MM.1S (cell line): ENCODE measurements at regions not wholly inside any gene's neighbourhood (a gene's known extent, or its start where the extent isn't known, plus 50 kb on each side); places are given as distances from the start of the nearest gene placed in this dataset.

Source experiments
- EZH2 ChIP-seq: fragments of 300-600 bp; sonication (generic); optimal IDR thresholded peaks from 2 replicates; pipeline ENCODE3; 2017; ENCODE audit warnings: low read depth, mild to moderate bottlenecking, antibody characterized with exemption, low read length, mixed read lengths
- EZH2phosphoT487 ChIP-seq: fragments of 300-600 bp; sonication (generic); IDR thresholded peaks from 2 replicates; pipeline ENCODE4 v1.6.1; 2018; ENCODE audit warnings: antibody characterized with exemption, low read length
- TF ChIP-seq, protein P1 (sequence below): fragments of 300-600 bp; sonication (generic); IDR thresholded peaks from 2 replicates; pipeline ENCODE4 v1.5.1; 2016; ENCODE audit warnings: antibody characterized with exemption, low read length, mixed read lengths

GRCh38 chr4:17194586-17194985, 296.1 kb upstream of the LDB2 start:
- TF ChIP-seq, protein P1, sequence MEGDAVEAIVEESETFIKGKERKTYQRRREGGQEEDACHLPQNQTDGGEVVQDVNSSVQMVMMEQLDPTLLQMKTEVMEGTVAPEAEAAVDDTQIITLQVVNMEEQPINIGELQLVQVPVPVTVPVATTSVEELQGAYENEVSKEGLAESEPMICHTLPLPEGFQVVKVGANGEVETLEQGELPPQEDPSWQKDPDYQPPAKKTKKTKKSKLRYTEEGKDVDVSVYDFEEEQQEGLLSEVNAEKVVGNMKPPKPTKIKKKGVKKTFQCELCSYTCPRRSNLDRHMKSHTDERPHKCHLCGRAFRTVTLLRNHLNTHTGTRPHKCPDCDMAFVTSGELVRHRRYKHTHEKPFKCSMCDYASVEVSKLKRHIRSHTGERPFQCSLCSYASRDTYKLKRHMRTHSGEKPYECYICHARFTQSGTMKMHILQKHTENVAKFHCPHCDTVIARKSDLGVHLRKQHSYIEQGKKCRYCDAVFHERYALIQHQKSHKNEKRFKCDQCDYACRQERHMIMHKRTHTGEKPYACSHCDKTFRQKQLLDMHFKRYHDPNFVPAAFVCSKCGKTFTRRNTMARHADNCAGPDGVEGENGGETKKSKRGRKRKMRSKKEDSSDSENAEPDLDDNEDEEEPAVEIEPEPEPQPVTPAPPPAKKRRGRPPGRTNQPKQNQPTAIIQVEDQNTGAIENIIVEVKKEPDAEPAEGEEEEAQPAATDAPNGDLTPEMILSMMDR = no peak
- TF ChIP-seq EZH2 (no peak), EZH2phosphoT487 (no peak)
